NB4 (cell line): ENCODE measurements at regions not wholly inside any gene's neighbourhood (a gene's known extent, or its start where the extent isn't known, plus 50 kb on each side); places are given as distances from the start of the nearest gene placed in this dataset.

Experiments used
- DNase-seq: peaks from one replicate; pipeline ENCODE4 v3.0.0; 2010; ENCODE audit warnings: low read depth
- H3K4me3 ChIP-seq: one replicate; pipeline ENCODE4 v1.5.1; 2011; ENCODE audit warnings: mild to moderate bottlenecking, low read depth, low read length, moderate library complexity
- MAX ChIP-seq: IDR thresholded peaks from 2 replicates; pipeline ENCODE4 v1.6.1; 2011; ENCODE audit warnings: low read depth, low read length
- MYC ChIP-seq: IDR thresholded peaks from 2 replicates; pipeline ENCODE4 v1.6.1; 2011; ENCODE audit warnings: low read depth, low read length
- POLR2A ChIP-seq: IDR thresholded peaks from 2 replicates; pipeline ENCODE4 v1.6.1; 2011; ENCODE audit warnings: mild to moderate bottlenecking; ENCODE audit not compliant: insufficient read length; ENCODE audit errors: extremely low read depth
- TF ChIP-seq, protein P1 (sequence below): IDR thresholded peaks from one replicate; pipeline ENCODE4 v1.5.1; 2012; ENCODE audit warnings: low read depth, low read length

- no peak overlapping the region for H3K4me3 ChIP-seq
- no peak for TF ChIP-seq MYC
- DNase-seq, result no peak
Measured at GRCh38 chr1:88247666-88248065, 436.4 kb upstream of the PKN2 start.

DNA sequence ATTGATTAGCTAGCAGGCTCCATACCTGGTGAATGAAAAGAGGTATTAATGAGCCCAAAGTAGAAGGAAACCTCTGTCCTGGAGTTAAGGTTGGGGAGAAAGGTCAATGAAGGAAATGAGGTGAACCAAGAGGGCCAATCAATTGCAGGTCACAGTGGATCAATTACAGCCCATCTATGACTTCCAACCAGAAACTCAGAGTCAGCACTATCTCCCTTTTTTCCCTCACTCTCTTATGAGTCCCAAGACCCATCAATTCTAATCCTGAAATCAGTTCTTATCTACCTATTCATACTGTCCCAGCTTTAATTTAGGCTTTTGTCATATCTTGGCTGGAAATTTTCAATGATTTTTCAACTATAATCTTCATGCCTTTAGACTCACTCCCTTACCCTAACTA, 433.2 kb upstream of the PKN2 start:
- TF ChIP-seq POLR2A (no peak), MYC (no peak), MAX (no peak)
- TF ChIP-seq, protein P1, sequence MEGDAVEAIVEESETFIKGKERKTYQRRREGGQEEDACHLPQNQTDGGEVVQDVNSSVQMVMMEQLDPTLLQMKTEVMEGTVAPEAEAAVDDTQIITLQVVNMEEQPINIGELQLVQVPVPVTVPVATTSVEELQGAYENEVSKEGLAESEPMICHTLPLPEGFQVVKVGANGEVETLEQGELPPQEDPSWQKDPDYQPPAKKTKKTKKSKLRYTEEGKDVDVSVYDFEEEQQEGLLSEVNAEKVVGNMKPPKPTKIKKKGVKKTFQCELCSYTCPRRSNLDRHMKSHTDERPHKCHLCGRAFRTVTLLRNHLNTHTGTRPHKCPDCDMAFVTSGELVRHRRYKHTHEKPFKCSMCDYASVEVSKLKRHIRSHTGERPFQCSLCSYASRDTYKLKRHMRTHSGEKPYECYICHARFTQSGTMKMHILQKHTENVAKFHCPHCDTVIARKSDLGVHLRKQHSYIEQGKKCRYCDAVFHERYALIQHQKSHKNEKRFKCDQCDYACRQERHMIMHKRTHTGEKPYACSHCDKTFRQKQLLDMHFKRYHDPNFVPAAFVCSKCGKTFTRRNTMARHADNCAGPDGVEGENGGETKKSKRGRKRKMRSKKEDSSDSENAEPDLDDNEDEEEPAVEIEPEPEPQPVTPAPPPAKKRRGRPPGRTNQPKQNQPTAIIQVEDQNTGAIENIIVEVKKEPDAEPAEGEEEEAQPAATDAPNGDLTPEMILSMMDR, result no peak
- no peak for DNase-seq
- H3K4me3 ChIP-seq, result no peak overlapping the region

DNA sequence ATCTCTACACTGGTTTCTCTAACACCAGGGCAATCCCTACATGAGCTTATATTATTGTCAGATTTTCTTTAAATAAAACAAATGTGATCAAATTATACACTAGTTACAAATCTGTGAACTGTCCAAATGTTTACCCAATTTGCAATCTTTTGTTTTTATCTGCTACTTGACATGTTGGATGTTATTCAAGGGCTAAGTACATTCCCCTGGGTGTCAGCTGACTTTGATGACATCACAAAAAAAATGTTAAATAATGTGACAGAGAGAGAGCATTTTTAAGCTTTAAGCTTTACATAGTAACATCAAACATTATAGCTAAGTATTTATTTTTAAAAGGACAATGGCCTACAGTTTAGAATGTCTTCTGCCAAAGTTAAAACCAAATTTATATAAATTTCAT, 431.3 kb upstream of the PKN2 start:
- DNase-seq, result no peak
- TF ChIP-seq POLR2A (no peak), MYC (no peak)
- TF ChIP-seq, protein P1, result no peak
- no peak overlapping the region for H3K4me3 ChIP-seq

GRCh38 chr1:88265606-88266005, 418.5 kb upstream of the PKN2 start:
- H3K4me3 ChIP-seq, result no peak overlapping the region
- no peak for DNase-seq
- TF ChIP-seq POLR2A (no peak), MYC (no peak), MAX (no peak)
- TF ChIP-seq, protein P1, result no peak

DNA sequence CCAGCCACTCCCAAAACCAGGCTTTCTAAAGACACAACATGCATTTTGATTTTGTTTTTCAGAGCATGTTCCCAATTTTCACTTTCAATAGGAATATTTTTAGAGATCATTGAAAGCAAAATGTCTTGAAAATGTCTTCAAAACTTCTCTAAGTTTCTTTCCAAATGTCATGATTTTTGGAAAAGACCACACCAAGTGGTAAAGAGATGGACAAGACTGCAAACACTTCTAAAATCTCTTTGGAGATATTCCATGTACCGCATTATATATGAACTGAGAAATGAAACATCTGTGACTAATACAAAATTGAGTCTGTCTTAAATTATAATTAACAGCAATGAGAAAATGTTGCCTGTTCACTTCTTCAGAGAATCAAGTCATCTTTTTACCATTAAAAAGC, 418.0 kb upstream of the PKN2 start:
- TF ChIP-seq, protein P1, result no peak
- TF ChIP-seq MYC (no peak), POLR2A (no peak), MAX (no peak)
- no peak for DNase-seq
- H3K4me3 ChIP-seq, result no peak overlapping the region

DNA sequence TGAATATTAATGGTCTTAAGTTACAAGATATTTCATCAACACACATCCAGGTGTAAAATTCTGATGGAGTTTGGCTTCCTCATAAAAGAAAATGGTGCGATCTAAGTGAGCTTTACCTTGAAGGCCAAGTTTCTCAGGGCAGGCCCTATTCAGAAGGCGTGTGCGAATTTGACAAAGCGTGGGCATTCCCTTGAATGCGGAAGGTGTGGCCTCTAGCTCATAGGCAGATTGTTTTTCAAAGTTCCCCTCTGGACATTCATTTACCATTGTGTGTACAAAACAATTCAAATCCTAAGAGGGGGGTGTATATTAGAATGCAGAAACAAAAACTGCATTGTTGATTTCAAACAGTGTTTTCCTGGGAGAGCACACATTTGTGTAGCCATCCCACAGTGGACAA, 411.9 kb upstream of the PKN2 start:
- no peak overlapping the region for H3K4me3 ChIP-seq
- no peak for DNase-seq
- TF ChIP-seq MAX (no peak), MYC (no peak), POLR2A (no peak)
- TF ChIP-seq, protein P1, result no peak
